Mesothelial cell of epicardium (in vitro differentiated cells): ENCODE measurements at regions not wholly inside any gene's neighbourhood (a gene's known extent, or its start where the extent isn't known, plus 50 kb on each side); places are given as distances from the start of the nearest gene placed in this dataset.

Source experiments
- DNase-seq, 2 experiments: peaks; one replicate each; pipeline ENCODE4 v3.0.0; 2021; ENCODE audit warnings: low spot score in 2 of 2; ENCODE audit not compliant: unreplicated experiment in 2 of 2
- H3K27ac Mint-ChIP-seq: 2 replicates; pipeline ENCODE4 v1.8.0; 2021; ENCODE audit warnings: mixed read lengths
- H3K27me3 Mint-ChIP-seq: 2 replicates; pipeline ENCODE4 v1.8.0; 2021; ENCODE audit warnings: low read depth, mixed read lengths
- H3K36me3 Mint-ChIP-seq: 2 replicates; pipeline ENCODE4 v1.8.0; 2021; ENCODE audit warnings: mixed read lengths
- H3K4me1 Mint-ChIP-seq: 2 replicates; pipeline ENCODE4 v1.8.0; 2021; ENCODE audit warnings: mixed read lengths
- H3K4me3 Mint-ChIP-seq: 2 replicates; pipeline ENCODE4 v1.8.0; 2021; ENCODE audit warnings: mild to moderate bottlenecking, moderate library complexity, mixed read lengths
- H3K9me3 Mint-ChIP-seq: 2 replicates; pipeline ENCODE4 v1.8.0; 2021; ENCODE audit warnings: mixed read lengths
- TF ChIP-seq, protein P1 (sequence below): fragments of 200-600 bp; sonication (generic); IDR thresholded peaks from one replicate; pipeline ENCODE4 v1.5.0; 2021; ENCODE audit warnings: antibody characterized with exemption; ENCODE audit not compliant: unreplicated experiment

DNA sequence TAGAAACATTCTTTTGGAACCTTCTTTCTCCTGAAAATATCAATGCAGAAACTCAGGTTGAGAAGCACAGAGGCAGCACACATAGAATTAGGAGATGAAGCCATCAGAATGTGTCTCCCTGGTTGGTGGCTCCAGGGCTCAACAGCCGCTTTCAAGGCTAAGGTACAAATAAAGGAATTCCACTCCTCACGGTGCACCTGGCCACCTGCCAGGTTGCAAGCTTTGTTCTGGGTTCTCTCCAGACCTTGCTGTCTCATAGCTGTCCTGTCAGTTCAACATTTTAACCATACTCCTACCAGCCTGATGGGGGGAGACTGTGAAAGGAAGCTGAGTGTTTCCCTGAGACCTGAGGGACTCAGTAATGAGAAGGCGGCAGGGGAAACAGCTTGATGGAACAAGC, 96.3 kb upstream of the HPF1 start:
- H3K4me3 Mint-ChIP-seq, result no peak overlapping the region
- H3K27ac Mint-ChIP-seq, result no peak overlapping the region
- DNase-seq, result peak in 1 of 2 experiments; percentile 40
- TF ChIP-seq, protein P1, sequence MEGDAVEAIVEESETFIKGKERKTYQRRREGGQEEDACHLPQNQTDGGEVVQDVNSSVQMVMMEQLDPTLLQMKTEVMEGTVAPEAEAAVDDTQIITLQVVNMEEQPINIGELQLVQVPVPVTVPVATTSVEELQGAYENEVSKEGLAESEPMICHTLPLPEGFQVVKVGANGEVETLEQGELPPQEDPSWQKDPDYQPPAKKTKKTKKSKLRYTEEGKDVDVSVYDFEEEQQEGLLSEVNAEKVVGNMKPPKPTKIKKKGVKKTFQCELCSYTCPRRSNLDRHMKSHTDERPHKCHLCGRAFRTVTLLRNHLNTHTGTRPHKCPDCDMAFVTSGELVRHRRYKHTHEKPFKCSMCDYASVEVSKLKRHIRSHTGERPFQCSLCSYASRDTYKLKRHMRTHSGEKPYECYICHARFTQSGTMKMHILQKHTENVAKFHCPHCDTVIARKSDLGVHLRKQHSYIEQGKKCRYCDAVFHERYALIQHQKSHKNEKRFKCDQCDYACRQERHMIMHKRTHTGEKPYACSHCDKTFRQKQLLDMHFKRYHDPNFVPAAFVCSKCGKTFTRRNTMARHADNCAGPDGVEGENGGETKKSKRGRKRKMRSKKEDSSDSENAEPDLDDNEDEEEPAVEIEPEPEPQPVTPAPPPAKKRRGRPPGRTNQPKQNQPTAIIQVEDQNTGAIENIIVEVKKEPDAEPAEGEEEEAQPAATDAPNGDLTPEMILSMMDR, result no peak
- H3K9me3 Mint-ChIP-seq, result peaks cover 9% of the 10 kb centered on the region
- no peaks in the 10 kb centered on the region for H3K27me3 Mint-ChIP-seq
- peaks cover 6% of the 10 kb centered on the region for H3K4me1 Mint-ChIP-seq
- no peaks in the 10 kb centered on the region for H3K36me3 Mint-ChIP-seq

DNA sequence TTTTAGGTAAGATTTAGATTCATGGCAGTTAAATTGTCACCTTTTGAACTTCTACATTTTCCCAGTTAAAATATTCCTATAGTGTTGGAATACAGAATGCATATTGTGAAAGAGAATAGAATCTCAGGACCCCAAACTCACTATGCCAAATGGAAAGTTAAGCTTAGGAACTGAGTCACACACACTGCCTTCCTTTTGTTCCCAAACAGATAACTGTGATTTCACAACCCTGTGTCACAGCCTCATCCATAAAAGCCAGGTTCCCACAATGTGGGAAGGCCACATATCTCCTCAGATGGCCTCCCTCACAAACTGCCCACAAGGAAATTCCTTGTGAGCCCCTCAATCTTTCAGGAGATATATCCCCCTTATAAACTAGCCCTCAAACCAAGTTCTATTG, 94.7 kb upstream of the HPF1 start:
- Mint-ChIP-seq H3K27me3 (no peaks in the 10 kb centered on the region), H3K4me3 (no peak overlapping the region), H3K36me3 (no peaks in the 10 kb centered on the region), H3K4me1 (peaks cover 6% of the 10 kb centered on the region), H3K27ac (no peak overlapping the region), H3K9me3 (peaks cover 9% of the 10 kb centered on the region)
- TF ChIP-seq, protein P1, result no peak
- DNase-seq, result no peak

DNA sequence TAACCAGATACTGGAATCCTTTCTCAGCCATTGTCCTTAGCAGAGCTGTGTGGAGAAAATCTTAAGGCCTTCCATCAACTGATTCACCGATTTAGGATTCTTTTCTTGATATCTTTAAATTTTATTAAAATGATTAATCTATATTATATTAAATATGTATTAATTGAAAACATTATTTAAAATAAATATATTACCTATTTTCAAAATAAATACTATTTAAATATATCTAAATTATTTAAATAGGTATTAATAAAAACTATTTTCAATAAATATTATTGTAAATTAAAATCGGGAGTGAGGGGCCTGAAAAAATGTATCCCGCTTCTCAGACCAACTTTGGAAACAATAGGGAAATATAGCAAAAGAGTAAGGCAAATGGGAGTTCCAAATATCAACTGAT, 94.0 kb upstream of the HPF1 start:
- Mint-ChIP-seq H3K4me1 (peaks cover 6% of the 10 kb centered on the region), H3K27ac (no peak overlapping the region), H3K27me3 (no peaks in the 10 kb centered on the region), H3K9me3 (peaks cover 7% of the 10 kb centered on the region), H3K4me3 (no peak overlapping the region), H3K36me3 (no peaks in the 10 kb centered on the region)
- TF ChIP-seq, protein P1, result no peak
- no peak for DNase-seq

DNA sequence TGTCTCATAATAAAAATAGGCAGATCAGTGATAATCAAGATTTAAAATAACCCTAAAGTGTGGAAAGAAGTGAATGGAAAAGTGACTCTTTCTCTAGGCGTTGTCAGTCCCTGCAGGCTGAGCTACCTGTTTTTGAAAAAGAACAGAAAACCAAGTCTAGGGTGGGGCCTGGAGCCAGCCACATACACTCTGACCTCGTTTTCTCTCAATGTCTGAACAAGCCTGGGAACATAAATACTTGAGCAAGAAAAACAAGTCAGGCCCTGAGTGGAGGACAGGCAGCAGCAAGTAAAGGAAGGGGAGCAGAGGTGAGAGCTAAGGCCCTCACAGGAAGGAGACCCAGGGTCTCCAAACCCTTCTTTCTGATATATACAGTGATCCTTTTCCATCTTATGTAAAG, 91.7 kb upstream of the HPF1 start:
- H3K9me3 Mint-ChIP-seq, result no peaks in the 10 kb centered on the region

DNA sequence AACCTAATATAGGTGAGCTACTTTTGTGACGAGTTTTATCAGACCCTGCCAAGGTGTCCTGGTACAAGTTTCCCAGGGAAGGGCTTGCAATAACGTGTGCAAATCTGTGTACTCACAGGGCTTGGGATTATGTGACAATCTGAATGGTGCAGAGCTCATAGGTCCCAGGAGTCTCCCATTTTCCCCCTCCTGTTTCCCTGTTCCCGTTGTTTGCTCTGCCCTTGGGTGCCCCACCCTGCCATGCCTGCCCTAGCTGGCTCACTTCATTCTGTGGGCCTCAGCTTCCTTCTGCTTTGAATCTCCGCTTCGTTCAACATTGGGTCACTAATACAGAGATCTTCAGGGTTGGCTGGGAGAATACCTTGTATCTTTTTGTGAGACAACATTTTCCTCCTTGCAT, 90.3 kb upstream of the HPF1 start:
- H3K27ac Mint-ChIP-seq, result no peak overlapping the region
- H3K36me3 Mint-ChIP-seq, result no peaks in the 10 kb centered on the region
- H3K4me1 Mint-ChIP-seq, result peaks cover 9% of the 10 kb centered on the region
- no peak overlapping the region for H3K4me3 Mint-ChIP-seq
- peaks cover 2% of the 10 kb centered on the region for H3K27me3 Mint-ChIP-seq
- TF ChIP-seq, protein P1, result no peak
- no peak for DNase-seq
- no peaks in the 10 kb centered on the region for H3K9me3 Mint-ChIP-seq

More for the DNA sequence above, 91.7 kb upstream of the HPF1 start:
- TF ChIP-seq, protein P1, result no peak
- Mint-ChIP-seq H3K27ac (no peak overlapping the region), H3K4me3 (no peak overlapping the region), H3K36me3 (no peaks in the 10 kb centered on the region), H3K27me3 (no peaks in the 10 kb centered on the region), H3K4me1 (peaks cover 9% of the 10 kb centered on the region)
- no peak for DNase-seq

DNA sequence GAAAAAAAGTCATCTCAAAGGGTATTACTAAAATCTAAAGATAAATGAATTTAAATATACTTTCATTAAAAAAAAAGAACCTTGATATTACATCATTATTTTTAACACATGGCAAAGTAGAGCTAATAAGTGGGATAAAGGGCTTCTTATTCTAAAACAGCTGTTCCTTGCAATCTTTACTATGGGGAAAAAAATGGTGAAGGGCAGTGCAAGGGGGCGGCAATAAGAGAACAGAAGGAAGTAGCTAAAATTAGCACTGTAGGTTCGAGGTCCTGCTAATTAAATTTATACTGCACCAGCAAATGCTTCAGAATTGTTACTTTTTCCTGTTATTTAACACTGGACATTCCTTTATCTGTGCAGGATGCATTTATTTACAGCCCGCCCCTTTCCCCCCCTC, 89.4 kb upstream of the HPF1 start:
- H3K27ac Mint-ChIP-seq, result no peak overlapping the region
- no peak for DNase-seq
- peaks cover 2% of the 10 kb centered on the region for H3K27me3 Mint-ChIP-seq
- H3K36me3 Mint-ChIP-seq, result no peaks in the 10 kb centered on the region
- no peak overlapping the region for H3K4me3 Mint-ChIP-seq
- no peaks in the 10 kb centered on the region for H3K9me3 Mint-ChIP-seq
- H3K4me1 Mint-ChIP-seq, result peaks cover 9% of the 10 kb centered on the region
- TF ChIP-seq, protein P1, result no peak
